HEK293 (cell line): ENCODE measurements at regions not wholly inside any gene's neighbourhood (a gene's known extent, or its start where the extent isn't known, plus 50 kb on each side); places are given as distances from the start of the nearest gene placed in this dataset.

ENCODE experiments used
- CTCF ChIA-PET: fragments of 350-600 bp; formaldehyde crosslinking; extraction: SDS; loops from one replicate; lab custom pipeline; 2021; ENCODE audit warnings: antibody characterized with exemption; lab: Yijun Ruan, JAX
- POLR2A ChIA-PET: fragments of 300-600 bp; formaldehyde crosslinking; extraction: SDS; loops from one replicate; lab custom pipeline; 2020; ENCODE audit warnings: antibody characterized with exemption, inconsistent platforms; lab: Yijun Ruan, JAX
- H3K27ac ChIP-seq: fragments of 200-500 bp; sonication (Bioruptor generic); 2 replicates; pipeline ENCODE4 v1.5.1; 2014; ENCODE audit warnings: low read depth, low read length, control low read depth, inconsistent platforms; ENCODE audit errors: extremely low read depth
- H3K36me3 ChIP-seq, 2 experiments: fragments of 200-500 bp in 1 of 2; sonication (Bioruptor generic) in 1 of 2; 1 replicate in 1 of 2; 2 replicates in 1 of 2; pipeline ENCODE4 v1.5.1; 2014 to 2017; ENCODE audit warnings: inconsistent platforms in 2 of 2, low read length in 2 of 2; ENCODE audit not compliant: control insufficient read depth in 2 of 2, insufficient read depth in 1 of 2
- H3K4me1 ChIP-seq: fragments of 200-500 bp; sonication (Bioruptor generic); 2 replicates; pipeline ENCODE4 v1.5.1; 2014; ENCODE audit warnings: mild to moderate bottlenecking, low read length, inconsistent platforms; ENCODE audit not compliant: control insufficient read depth, insufficient read depth
- H3K4me3 ChIP-seq: 2 replicates; pipeline ENCODE4 v1.5.1; 2011; ENCODE audit warnings: low read depth, mild to moderate bottlenecking, control low read depth, low read length, moderate library complexity
- H3K9me3 ChIP-seq: fragments of 200-500 bp; sonication (Bioruptor generic); 2 replicates; pipeline ENCODE4 v1.5.1; 2014; ENCODE audit warnings: low read depth, low read length, inconsistent platforms; ENCODE audit not compliant: control insufficient read depth, insufficient read depth
- KLF7 ChIP-seq: fragments of 450-650 bp; formaldehyde crosslinking; IDR thresholded peaks from 2 replicates; pipeline ENCODE4 v1.5.1; 2016; ENCODE audit warnings: missing biosample characterization, missing genetic modification characterization, borderline replicate concordance
- PRDM4 ChIP-seq: fragments of 450-650 bp; formaldehyde crosslinking; IDR thresholded peaks from 2 replicates; pipeline ENCODE4 v1.5.1; 2017; ENCODE audit warnings: missing biosample characterization, missing genetic modification characterization
- ZBTB48 ChIP-seq: fragments of 450-650 bp; formaldehyde crosslinking; IDR thresholded peaks from 2 replicates; pipeline ENCODE4 v1.5.1; 2016; ENCODE audit warnings: missing biosample characterization, missing genetic modification characterization
- ZBTB7A ChIP-seq: fragments of 450-650 bp; formaldehyde crosslinking; IDR thresholded peaks from 2 replicates; pipeline ENCODE4 v1.5.1; 2016; ENCODE audit warnings: low read depth, missing biosample characterization, missing genetic modification characterization
- ZNF132 ChIP-seq: fragments of 450-650 bp; formaldehyde crosslinking; IDR thresholded peaks from 2 replicates; pipeline ENCODE4 v1.5.1; 2017; ENCODE audit warnings: missing biosample characterization, missing genetic modification characterization, borderline replicate concordance
- ZNF280C ChIP-seq: fragments of 450-650 bp; formaldehyde crosslinking; IDR thresholded peaks from 2 replicates; pipeline ENCODE4 v1.5.1; 2016; ENCODE audit warnings: missing biosample characterization, missing genetic modification characterization
- ZNF513 ChIP-seq: fragments of 450-650 bp; IDR thresholded peaks from 2 replicates; pipeline ENCODE4 v1.5.1; 2018; ENCODE audit warnings: missing biosample characterization, missing genetic modification characterization
- ZNF585B ChIP-seq: fragments of 450-650 bp; formaldehyde crosslinking; IDR thresholded peaks from 2 replicates; pipeline ENCODE4 v1.5.1; 2016; ENCODE audit warnings: missing biosample characterization, missing genetic modification characterization
- ZNF747 ChIP-seq: fragments of 450-650 bp; formaldehyde crosslinking; IDR thresholded peaks from 2 replicates; pipeline ENCODE4 v1.5.1; 2016; ENCODE audit warnings: missing biosample characterization, missing genetic modification characterization
- ZNF830 ChIP-seq: fragments of 450-650 bp; IDR thresholded peaks from 2 replicates; pipeline ENCODE4 v1.5.0; 2018; ENCODE audit warnings: missing biosample characterization, missing genetic modification characterization, low read depth, mild to moderate bottlenecking, moderate library complexity
- ZNF837 ChIP-seq: fragments of 450-650 bp; formaldehyde crosslinking; IDR thresholded peaks from 2 replicates; pipeline ENCODE4 v1.5.1; 2016; ENCODE audit warnings: missing biosample characterization, missing genetic modification characterization
- ZNF843 ChIP-seq: fragments of 450-650 bp; formaldehyde crosslinking; IDR thresholded peaks from 2 replicates; pipeline ENCODE4 v1.5.1; 2016; ENCODE audit warnings: missing biosample characterization, missing genetic modification characterization
- ZSCAN18 ChIP-seq: fragments of 450-650 bp; formaldehyde crosslinking; IDR thresholded peaks from 2 replicates; pipeline ENCODE4 v1.5.1; 2016; ENCODE audit warnings: missing biosample characterization, missing genetic modification characterization
- ZSCAN4 ChIP-seq: fragments of 450-650 bp; formaldehyde crosslinking; IDR thresholded peaks from 2 replicates; pipeline ENCODE4 v1.5.1; 2017; ENCODE audit warnings: missing biosample characterization, missing genetic modification characterization

- POLR2A ChIA-PET, result no interaction called here
- TF ChIP-seq ZNF747, result no peak
- TF ChIP-seq ZBTB48 (tag by site-specific recombination), result no peak
- TF ChIP-seq ZNF837 (tag by site-specific recombination), result no peak
- TF ChIP-seq ZNF830 (tag by site-specific recombination), result no peak
- no peak for TF ChIP-seq ZNF513 (tag by site-specific recombination)
- no peak for TF ChIP-seq ZNF132 (tag by site-specific recombination)
- TF ChIP-seq ZNF843 (tag by site-specific recombination), result no peak
- no peak for TF ChIP-seq ZSCAN4 (tag by site-specific recombination)
- TF ChIP-seq ZNF280C (tag by site-specific recombination), result no peak
- TF ChIP-seq ZBTB7A (tag by site-specific recombination), result no peak
- no peak for TF ChIP-seq PRDM4 (tag by site-specific recombination)
- no peak for TF ChIP-seq ZSCAN18
- no peak for TF ChIP-seq ZNF585B
- TF ChIP-seq KLF7 (tag by site-specific recombination), result no peak
- Histone ChIP-seq H3K36me3 (no peaks in the 10 kb centered on the region), H3K4me1 (no peaks in the 10 kb centered on the region), H3K9me3 (no peaks in the 10 kb centered on the region), H3K4me3 (no peak overlapping the region), H3K27ac (no peak overlapping the region)
- CTCF ChIA-PET, result interaction anchor here (0.6 to 1.0 kb wide), 4 partner anchors 102 to 564 kb away, joined by 3 to 4 read pairs (median 3); no protein-coding TSS in a partner anchor
These were observed 565.5 kb upstream of the IGFBP3 start for GRCh38 chr7:46486256-46487206.
